Gastroesophageal sphincter (tissue), 3 donors: ENCODE measurements at regions not wholly inside any gene's neighbourhood (a gene's known extent, or its start where the extent isn't known, plus 50 kb on each side); places are given as distances from the start of the nearest gene placed in this dataset.

ENCODE experiments used
- EP300 ChIP-seq: sonication (generic); formaldehyde crosslinking; IDR thresholded peaks from one replicate; pipeline ENCODE4 v1.6.1; 2017; ENCODE audit warnings: antibody characterized with exemption, mild to moderate bottlenecking
- TF ChIP-seq, protein P1 (sequence below), 4 experiments: fragments of 200-600 bp in 2 of 4; fragments of 450-650 bp in 2 of 4; sonication (generic) in 1 of 4; IDR thresholded peaks; one replicate each; pipeline ENCODE4 v1.5.1; 2017 to 2019; ENCODE audit warnings: antibody characterized with exemption in 4 of 4, mild to moderate bottlenecking in 2 of 4, moderate library complexity in 2 of 4

DNA sequence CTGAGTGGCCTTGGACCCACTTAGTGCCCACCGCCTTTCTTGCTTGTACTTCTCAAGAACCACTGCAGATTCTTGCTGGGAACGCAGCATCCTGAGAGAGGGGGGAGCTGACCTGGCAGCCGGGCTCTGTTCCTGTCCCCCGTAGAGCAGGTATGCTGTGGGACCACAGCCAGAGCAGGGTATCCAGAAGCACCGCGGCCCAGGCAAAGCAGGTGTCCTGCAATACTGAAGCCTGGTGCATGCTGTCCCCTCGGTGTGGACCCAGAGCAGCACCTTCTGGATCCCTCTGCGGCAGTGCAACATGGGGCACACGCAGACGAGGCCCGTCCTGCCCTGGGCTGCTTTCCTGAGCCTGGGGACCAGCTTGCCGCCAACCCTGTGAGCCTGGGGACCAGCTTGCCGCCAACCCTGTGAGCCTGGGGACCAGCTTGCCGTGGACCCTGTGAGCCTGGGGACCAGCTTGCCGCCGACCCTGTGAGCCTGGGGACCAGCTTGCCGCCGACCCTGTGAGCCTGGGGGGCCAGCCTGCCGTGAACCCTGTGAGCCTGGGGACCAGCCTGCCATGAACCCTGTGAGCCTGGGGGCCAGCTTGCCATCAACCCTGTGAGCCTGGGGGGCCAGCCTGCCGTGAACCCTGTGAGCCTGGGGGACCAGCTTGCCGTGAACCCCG lies 60.9 kb upstream of the ADGRA1 start:
- TF ChIP-seq, protein P1, sequence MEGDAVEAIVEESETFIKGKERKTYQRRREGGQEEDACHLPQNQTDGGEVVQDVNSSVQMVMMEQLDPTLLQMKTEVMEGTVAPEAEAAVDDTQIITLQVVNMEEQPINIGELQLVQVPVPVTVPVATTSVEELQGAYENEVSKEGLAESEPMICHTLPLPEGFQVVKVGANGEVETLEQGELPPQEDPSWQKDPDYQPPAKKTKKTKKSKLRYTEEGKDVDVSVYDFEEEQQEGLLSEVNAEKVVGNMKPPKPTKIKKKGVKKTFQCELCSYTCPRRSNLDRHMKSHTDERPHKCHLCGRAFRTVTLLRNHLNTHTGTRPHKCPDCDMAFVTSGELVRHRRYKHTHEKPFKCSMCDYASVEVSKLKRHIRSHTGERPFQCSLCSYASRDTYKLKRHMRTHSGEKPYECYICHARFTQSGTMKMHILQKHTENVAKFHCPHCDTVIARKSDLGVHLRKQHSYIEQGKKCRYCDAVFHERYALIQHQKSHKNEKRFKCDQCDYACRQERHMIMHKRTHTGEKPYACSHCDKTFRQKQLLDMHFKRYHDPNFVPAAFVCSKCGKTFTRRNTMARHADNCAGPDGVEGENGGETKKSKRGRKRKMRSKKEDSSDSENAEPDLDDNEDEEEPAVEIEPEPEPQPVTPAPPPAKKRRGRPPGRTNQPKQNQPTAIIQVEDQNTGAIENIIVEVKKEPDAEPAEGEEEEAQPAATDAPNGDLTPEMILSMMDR (IDR thresholded peaks at IDR 0.05), result no peak
- TF ChIP-seq EP300, result no peak
